WTC11 (cell line): ENCODE measurements at regions not wholly inside any gene's neighbourhood (a gene's known extent, or its start where the extent isn't known, plus 50 kb on each side); places are given as distances from the start of the nearest gene placed in this dataset.

Experiments
- ATAC-seq: fragments of 200-7000 bp; cut with Tn5 transposase; 2 replicates; pipeline ENCODE4 v1.10.0; 2021; ENCODE audit warnings: mild to moderate bottlenecking, moderate library complexity
- CTCF ChIA-PET: fragments of 300-600 bp; sonication (Branson Sonifier 250); formaldehyde crosslinking; loops from one replicate; lab custom pipeline; 2021; ENCODE audit warnings: antibody characterized with exemption; lab: Charles Lee
- POLR2A ChIA-PET: fragments of 350-600 bp; sonication (Branson Sonifier 250); formaldehyde crosslinking; loops from one replicate; lab custom pipeline; 2021; ENCODE audit warnings: antibody characterized with exemption; lab: Charles Lee
- DNase-seq: peaks from one replicate; pipeline ENCODE4 v3.0.0; 2021; ENCODE audit warnings: low spot score
- H3K27ac Mint-ChIP-seq: 2 replicates; pipeline ENCODE4 v1.8.0; 2021; ENCODE audit warnings: mixed read lengths
- H3K27me3 Mint-ChIP-seq: 2 replicates; pipeline ENCODE4 v1.8.0; 2021; ENCODE audit warnings: low read depth, mild to moderate bottlenecking, moderate library complexity, mixed read lengths
- H3K36me3 Mint-ChIP-seq: 2 replicates; pipeline ENCODE4 v1.8.0; 2021; ENCODE audit warnings: mixed read lengths
- H3K4me1 Mint-ChIP-seq: 2 replicates; pipeline ENCODE4 v1.8.0; 2022; ENCODE audit warnings: mixed read lengths
- H3K4me3 Mint-ChIP-seq: 2 replicates; pipeline ENCODE4 v1.8.0; 2021; ENCODE audit warnings: mild to moderate bottlenecking, moderate library complexity, mixed read lengths
- H3K9me3 Mint-ChIP-seq: 2 replicates; pipeline ENCODE4 v1.8.0; 2021; ENCODE audit warnings: mixed read lengths
- CREB1 ChIP-seq: sonication (generic); formaldehyde crosslinking; IDR thresholded peaks from 2 replicates; pipeline ENCODE4 v1.8.0; 2023; ENCODE audit warnings: mild to moderate bottlenecking, missing genetic modification reagents
- CREM ChIP-seq: sonication (generic); formaldehyde crosslinking; IDR thresholded peaks from 2 replicates; pipeline ENCODE4 v1.8.1; 2022; ENCODE audit warnings: mild to moderate bottlenecking, missing genetic modification reagents, moderate library complexity
- ETV6 ChIP-seq: sonication (generic); formaldehyde crosslinking; IDR thresholded peaks from 2 replicates; pipeline ENCODE4 v1.8.1; 2022; ENCODE audit warnings: mild to moderate bottlenecking, missing genetic modification reagents
- HMGA2 ChIP-seq: fragments of 250-450 bp; sonication (Bioruptor Pico); IDR thresholded peaks from 2 replicates; pipeline ENCODE4 v1.4.0; 2021; ENCODE audit warnings: mild to moderate bottlenecking, moderate library complexity
- JAZF1 ChIP-seq: fragments of 250-450 bp; sonication (Bioruptor Pico); IDR thresholded peaks from 2 replicates; pipeline ENCODE4 v1.9.0; 2021; ENCODE audit warnings: moderate library complexity, mild to moderate bottlenecking, inconsistent platforms
- SMAD3 ChIP-seq: sonication (generic); formaldehyde crosslinking; IDR thresholded peaks from 2 replicates; pipeline ENCODE4 v1.8.0; 2022; ENCODE audit warnings: missing genetic modification reagents, mild to moderate bottlenecking, borderline replicate concordance
- ZNF671 ChIP-seq: fragments of 250-450 bp; sonication (Bioruptor Pico); IDR thresholded peaks from 2 replicates; pipeline ENCODE4 v1.8.0; 2021; ENCODE audit warnings: mild to moderate bottlenecking
- TF ChIP-seq, protein P1 (sequence below): sonication (generic); formaldehyde crosslinking; conservative IDR thresholded peaks from 2 replicates; pipeline ENCODE4 v1.8.1; 2022; ENCODE audit warnings: mild to moderate bottlenecking, missing genetic modification reagents
- TF ChIP-seq, protein P2 (sequence below): sonication (generic); formaldehyde crosslinking; IDR thresholded peaks from 2 replicates; pipeline ENCODE4 v1.8.1; 2022; ENCODE audit warnings: low read depth, mild to moderate bottlenecking, moderate library complexity, missing genetic modification reagents, borderline replicate concordance
- TF ChIP-seq, protein P3 (sequence below): sonication (generic); formaldehyde crosslinking; IDR thresholded peaks from 2 replicates; pipeline ENCODE4 v1.8.0; 2022; ENCODE audit warnings: mild to moderate bottlenecking, missing genetic modification reagents

DNA sequence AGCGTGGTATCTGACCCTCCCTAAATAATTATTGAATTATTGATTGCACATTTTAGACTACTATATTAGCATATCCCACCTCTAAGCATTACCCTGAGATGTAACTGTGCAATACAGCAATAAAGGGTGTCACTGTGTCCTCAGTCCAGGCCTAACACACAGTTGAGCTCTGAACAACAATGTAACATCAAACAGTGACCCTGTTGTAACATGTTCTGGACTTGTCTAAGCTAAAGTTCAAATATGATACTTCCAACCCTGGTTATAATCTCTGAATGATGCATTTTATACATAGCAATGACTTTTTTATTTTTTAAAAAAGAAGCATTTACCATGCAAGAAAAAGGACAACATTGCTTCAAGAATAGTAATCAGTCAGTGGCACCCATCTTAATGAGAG, 61.6 kb upstream of the DMD start:
- ATAC-seq, result no peak
- TF ChIP-seq, protein P1, sequence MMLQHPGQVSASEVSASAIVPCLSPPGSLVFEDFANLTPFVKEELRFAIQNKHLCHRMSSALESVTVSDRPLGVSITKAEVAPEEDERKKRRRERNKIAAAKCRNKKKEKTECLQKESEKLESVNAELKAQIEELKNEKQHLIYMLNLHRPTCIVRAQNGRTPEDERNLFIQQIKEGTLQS, result no peak
- TF ChIP-seq SMAD3, result no peak
- TF ChIP-seq JAZF1 (CRISPR knock-in tag), result no peak
- TF ChIP-seq CREM (CRISPR knock-in tag), result no peak
- no peak for TF ChIP-seq ZNF671 (CRISPR knock-in tag)
- TF ChIP-seq, protein P2, sequence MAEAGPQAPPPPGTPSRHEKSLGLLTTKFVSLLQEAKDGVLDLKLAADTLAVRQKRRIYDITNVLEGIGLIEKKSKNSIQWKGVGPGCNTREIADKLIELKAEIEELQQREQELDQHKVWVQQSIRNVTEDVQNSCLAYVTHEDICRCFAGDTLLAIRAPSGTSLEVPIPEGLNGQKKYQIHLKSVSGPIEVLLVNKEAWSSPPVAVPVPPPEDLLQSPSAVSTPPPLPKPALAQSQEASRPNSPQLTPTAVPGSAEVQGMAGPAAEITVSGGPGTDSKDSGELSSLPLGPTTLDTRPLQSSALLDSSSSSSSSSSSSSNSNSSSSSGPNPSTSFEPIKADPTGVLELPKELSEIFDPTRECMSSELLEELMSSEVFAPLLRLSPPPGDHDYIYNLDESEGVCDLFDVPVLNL, result no peak
- TF ChIP-seq, protein P3, sequence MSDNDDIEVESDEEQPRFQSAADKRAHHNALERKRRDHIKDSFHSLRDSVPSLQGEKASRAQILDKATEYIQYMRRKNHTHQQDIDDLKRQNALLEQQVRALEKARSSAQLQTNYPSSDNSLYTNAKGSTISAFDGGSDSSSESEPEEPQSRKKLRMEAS (CRISPR knock-in tag), result no peak
- TF ChIP-seq HMGA2, result no peak
- no peak for TF ChIP-seq ETV6 (CRISPR knock-in tag)
- no peak for TF ChIP-seq CREB1 (CRISPR knock-in tag)
- ChIA-PET CTCF (no interaction called here), POLR2A (no interaction called here)
- DNase-seq, result no peak
- H3K27ac Mint-ChIP-seq, result no peak overlapping the region
- H3K4me1 Mint-ChIP-seq, result no peaks in the 10 kb centered on the region
- H3K4me3 Mint-ChIP-seq, result no peak overlapping the region
- no peaks in the 10 kb centered on the region for H3K27me3 Mint-ChIP-seq
- no peaks in the 10 kb centered on the region for H3K36me3 Mint-ChIP-seq
- no peaks in the 10 kb centered on the region for H3K9me3 Mint-ChIP-seq
